ENCODE measurements at regions not wholly inside any gene's neighbourhood (a gene's known extent, or its start where the extent isn't known, plus 50 kb on each side); places are given as distances from the start of the nearest gene placed in this dataset.

DNA sequence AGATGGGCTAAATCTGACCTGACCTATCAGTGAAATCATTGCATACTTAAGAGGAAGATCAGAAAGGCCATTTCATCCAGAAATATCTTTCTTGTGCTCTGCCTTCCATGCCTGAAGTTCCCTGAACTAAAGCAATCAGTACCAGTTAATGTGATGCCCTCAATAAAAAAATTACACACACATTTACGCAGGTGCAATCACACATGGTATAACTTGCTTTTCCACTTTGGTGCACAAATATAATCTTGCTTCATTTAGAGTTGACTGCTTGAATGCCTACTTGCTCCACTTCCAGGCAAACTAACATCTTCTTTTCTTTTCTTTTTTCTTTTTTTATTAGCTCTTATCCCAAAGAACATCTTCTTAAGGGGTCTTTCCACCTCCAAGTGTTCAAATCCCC is 58.3 kb upstream of the KIF5B start:
- H3K4me3 ChIP-seq (ENCODE audit: low read depth, low read length), result no peak overlapping the region
- TF ChIP-seq, protein P1, sequence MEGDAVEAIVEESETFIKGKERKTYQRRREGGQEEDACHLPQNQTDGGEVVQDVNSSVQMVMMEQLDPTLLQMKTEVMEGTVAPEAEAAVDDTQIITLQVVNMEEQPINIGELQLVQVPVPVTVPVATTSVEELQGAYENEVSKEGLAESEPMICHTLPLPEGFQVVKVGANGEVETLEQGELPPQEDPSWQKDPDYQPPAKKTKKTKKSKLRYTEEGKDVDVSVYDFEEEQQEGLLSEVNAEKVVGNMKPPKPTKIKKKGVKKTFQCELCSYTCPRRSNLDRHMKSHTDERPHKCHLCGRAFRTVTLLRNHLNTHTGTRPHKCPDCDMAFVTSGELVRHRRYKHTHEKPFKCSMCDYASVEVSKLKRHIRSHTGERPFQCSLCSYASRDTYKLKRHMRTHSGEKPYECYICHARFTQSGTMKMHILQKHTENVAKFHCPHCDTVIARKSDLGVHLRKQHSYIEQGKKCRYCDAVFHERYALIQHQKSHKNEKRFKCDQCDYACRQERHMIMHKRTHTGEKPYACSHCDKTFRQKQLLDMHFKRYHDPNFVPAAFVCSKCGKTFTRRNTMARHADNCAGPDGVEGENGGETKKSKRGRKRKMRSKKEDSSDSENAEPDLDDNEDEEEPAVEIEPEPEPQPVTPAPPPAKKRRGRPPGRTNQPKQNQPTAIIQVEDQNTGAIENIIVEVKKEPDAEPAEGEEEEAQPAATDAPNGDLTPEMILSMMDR (IDR thresholded peaks at IDR 0.05; ENCODE audit: insufficient read depth, low read length, poor library complexity, severe bottlenecking), result no peak
- H3K27me3 ChIP-seq (ENCODE audit: control insufficient read depth, insufficient read depth, low read length), result no peaks in the 10 kb centered on the region
- no peaks in the 10 kb centered on the region for H3K36me3 ChIP-seq (ENCODE audit: control insufficient read depth, insufficient read depth, low read length)
- DNase-seq (ENCODE audit: low read depth), result no peak

DNA sequence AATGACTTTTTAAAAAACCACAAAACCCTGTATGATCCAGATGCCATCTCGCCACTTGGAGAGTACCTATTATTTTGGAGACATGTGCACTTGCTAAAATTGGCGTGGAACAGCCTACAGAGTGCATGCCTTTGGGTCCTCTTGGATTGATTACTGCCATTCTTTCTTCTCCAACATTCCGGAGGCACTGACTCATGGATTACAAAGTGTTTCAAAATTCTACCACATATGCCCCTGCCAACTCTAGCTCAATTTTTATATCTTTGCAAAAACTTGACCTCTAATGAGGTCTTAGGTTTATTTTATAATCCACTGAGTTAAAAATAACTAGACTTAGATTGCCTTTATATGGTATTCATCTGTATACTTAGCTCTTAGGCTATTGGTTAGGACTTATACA is 55.8 kb upstream of the KIF5B start:
- TF ChIP-seq, protein P1 (IDR thresholded peaks at IDR 0.05; ENCODE audit: insufficient read depth, low read length, poor library complexity, severe bottlenecking), result no peak
- H3K4me3 ChIP-seq (ENCODE audit: low read depth, low read length), result no peak overlapping the region
- H3K36me3 ChIP-seq (ENCODE audit: control insufficient read depth, insufficient read depth, low read length), result no peaks in the 10 kb centered on the region
- no peaks in the 10 kb centered on the region for H3K27me3 ChIP-seq (ENCODE audit: control insufficient read depth, insufficient read depth, low read length)
- DNase-seq (ENCODE audit: low read depth), result peak; percentile 41

DNA sequence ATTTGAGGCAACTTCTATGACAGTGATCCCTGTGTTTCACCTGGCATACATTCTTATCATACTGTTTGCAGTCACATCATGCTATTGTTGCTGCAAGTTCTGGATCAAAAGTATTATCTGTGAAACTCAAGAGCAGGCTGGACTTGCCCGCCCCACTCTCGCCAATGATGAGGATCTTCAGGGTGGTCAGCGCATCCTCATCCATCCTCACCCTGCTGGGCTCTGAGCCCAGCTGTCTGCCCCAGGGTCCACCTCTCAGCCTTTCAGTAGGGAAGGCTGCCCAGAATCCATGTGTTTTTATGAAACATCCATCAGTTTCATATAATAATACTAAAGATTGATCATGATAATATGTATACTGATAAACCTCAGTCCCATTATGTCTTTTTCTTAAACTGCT is 55.4 kb upstream of the KIF5B start:
- no peak for DNase-seq (ENCODE audit: low read depth)
- TF ChIP-seq, protein P1 (IDR thresholded peaks at IDR 0.05; ENCODE audit: insufficient read depth, low read length, poor library complexity, severe bottlenecking), result no peak
- H3K27me3 ChIP-seq (ENCODE audit: control insufficient read depth, insufficient read depth, low read length), result no peaks in the 10 kb centered on the region
- H3K36me3 ChIP-seq (ENCODE audit: control insufficient read depth, insufficient read depth, low read length), result no peaks in the 10 kb centered on the region
- H3K4me3 ChIP-seq (ENCODE audit: low read depth, low read length), result no peak overlapping the region

DNA sequence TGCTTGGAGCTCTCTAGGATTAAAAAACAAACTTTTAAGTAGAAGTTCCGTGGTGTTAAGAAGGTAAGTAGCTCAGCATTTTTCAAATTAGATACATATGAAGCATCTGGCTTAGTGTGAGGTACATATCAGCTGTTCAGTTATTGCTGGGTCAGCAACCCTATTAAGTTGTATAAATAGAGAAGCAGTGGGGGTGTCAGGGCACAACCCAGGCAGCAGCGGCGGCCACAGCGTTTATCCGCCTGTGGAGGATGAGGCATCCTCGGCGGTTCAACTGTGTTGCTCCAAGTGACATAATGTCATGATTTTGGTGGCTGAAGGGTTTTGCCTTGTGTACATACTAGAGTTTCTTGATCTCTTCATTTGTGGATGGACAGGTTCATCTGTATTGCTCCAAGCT is 54.6 kb upstream of the KIF5B start:
- Histone ChIP-seq H3K27me3 (ENCODE audit: control insufficient read depth, insufficient read depth, low read length) (no peaks in the 10 kb centered on the region), H3K36me3 (ENCODE audit: control insufficient read depth, insufficient read depth, low read length) (no peaks in the 10 kb centered on the region), H3K4me3 (ENCODE audit: low read depth, low read length) (no peak overlapping the region)
- TF ChIP-seq, protein P1 (IDR thresholded peaks at IDR 0.05; ENCODE audit: insufficient read depth, low read length, poor library complexity, severe bottlenecking), result no peak
- DNase-seq (ENCODE audit: low read depth), result no peak

DNA sequence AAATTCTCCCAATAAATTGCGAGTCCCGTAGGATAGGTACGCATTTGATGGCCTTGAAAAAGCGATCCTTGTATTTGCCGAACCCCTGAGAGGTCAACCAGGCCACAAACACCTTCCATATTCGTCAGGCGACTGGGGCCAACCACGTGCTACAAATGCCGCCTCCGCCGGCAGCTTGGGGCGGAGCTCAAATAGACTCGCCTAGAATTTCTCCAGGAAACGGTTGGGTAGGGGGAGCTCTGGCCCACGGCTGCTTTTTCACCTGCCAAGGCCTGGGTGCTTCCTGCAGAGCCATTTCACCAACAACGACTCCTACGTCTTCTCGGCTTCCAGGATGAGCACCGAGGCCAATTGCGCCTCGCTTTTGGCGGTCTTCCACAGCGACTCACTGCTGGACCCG is 53.4 kb upstream of the KIF5B start:
- Histone ChIP-seq H3K27me3 (ENCODE audit: control insufficient read depth, insufficient read depth, low read length) (no peaks in the 10 kb centered on the region), H3K4me3 (ENCODE audit: low read depth, low read length) (no peak overlapping the region), H3K36me3 (ENCODE audit: control insufficient read depth, insufficient read depth, low read length) (no peaks in the 10 kb centered on the region)
- DNase-seq (ENCODE audit: low read depth), result no peak
- TF ChIP-seq, protein P1 (IDR thresholded peaks at IDR 0.05; ENCODE audit: insufficient read depth, low read length, poor library complexity, severe bottlenecking), result no peak
